ENCODE measurements at regions not wholly inside any gene's neighbourhood (a gene's known extent, or its start where the extent isn't known, plus 50 kb on each side); places are given as distances from the start of the nearest gene placed in this dataset.

GRCh38 chr12:81949416-81949815, 190.3 kb upstream of the PPFIA2 start:
- dilution Hi-C loops (cut with MboI; ENCODE audit: extremely low pct_ligation_motif_present, low sequenced_read_pairs): no loop called here
- no peak for TF ChIP-seq EZH2 (IDR thresholded peaks at IDR 0.05; ENCODE audit: low read length)

DNA sequence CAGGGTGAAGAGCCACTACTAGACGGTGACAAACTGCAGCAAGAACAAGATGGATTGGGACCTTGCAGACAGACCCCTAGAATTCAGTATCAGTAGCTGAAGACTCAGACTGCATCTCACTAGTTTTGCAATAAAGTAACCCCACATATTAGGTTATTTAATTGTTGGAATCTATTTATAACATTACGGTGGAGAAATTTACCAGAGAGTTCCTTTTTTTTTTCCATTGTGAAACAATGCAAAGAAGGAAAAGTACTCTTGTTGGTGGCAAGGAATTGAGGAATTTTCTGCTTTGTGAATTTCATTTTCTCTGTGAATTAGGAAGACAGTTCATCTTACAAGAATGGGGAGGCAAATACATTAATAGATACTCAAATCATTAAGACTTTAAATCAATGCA, 185.7 kb upstream of the PPFIA2 start:
- H3K36me3 ChIP-seq (ENCODE audit: control insufficient read depth in 2 of 2, extremely low read depth in 1 of 2, insufficient read depth in 2 of 2, low read length in 2 of 2): no peaks in the 10 kb centered on the region
- dilution Hi-C loops (cut with MboI; ENCODE audit: extremely low pct_ligation_motif_present, low sequenced_read_pairs): no loop called here
- no peaks in the 10 kb centered on the region for H3K27me3 ChIP-seq (ENCODE audit: control insufficient read depth, extremely low read depth, insufficient read depth, low read length)
- no peak overlapping the region for H3K4me3 ChIP-seq (ENCODE audit: control insufficient read depth in 2 of 3, extremely low read depth in 1 of 3, insufficient read depth in 2 of 3, low read depth in 1 of 3, low read length in 3 of 3)
- TF ChIP-seq CTCF (optimal IDR thresholded peaks at IDR 0.05 in 1 of 3, IDR thresholded peaks at IDR 0.05 in 1 of 3, conservative IDR thresholded peaks at IDR 0.05 in 1 of 3; ENCODE audit: extremely low read depth in 1 of 3, insufficient read depth in 2 of 3, low read length in 3 of 3) (no peak), EZH2 (IDR thresholded peaks at IDR 0.05; ENCODE audit: low read length) (no peak)
- no peak for DNase-seq (ENCODE audit: low read depth, low spot score)
- no peak overlapping the region for H2AFZ ChIP-seq (ENCODE audit: control insufficient read depth, low read length)
- H3K4me2 ChIP-seq (ENCODE audit: control insufficient read depth, extremely low read depth, insufficient read depth, low read depth, low read length): no peak overlapping the region
- no peaks in the 10 kb centered on the region for H3K9me3 ChIP-seq (ENCODE audit: control insufficient read depth, low read depth, low read length)
- no peaks in the 10 kb centered on the region for H3K9me1 ChIP-seq (ENCODE audit: control insufficient read depth, extremely low read depth, insufficient read depth, low read length)
- H3K79me2 ChIP-seq (ENCODE audit: control insufficient read depth, insufficient read depth, low read length): no peaks in the 10 kb centered on the region
- H3K4me1 ChIP-seq (ENCODE audit: control insufficient read depth, extremely low read depth, insufficient read depth, low read length): no peaks in the 10 kb centered on the region
- H3K27ac ChIP-seq (ENCODE audit: control insufficient read depth, insufficient read depth, low read length): no peak overlapping the region
- H4K20me1 ChIP-seq (ENCODE audit: control insufficient read depth, extremely low read depth, insufficient read depth, low read length): no peaks in the 10 kb centered on the region
- no peak for FAIRE-seq
- H3K9ac ChIP-seq (ENCODE audit: control insufficient read depth, extremely low read depth, insufficient read depth, low read length): no peak overlapping the region

More at GRCh38 chr12:81949416-81949815, 190.3 kb upstream of the PPFIA2 start:
- Histone ChIP-seq H4K20me1 (ENCODE audit: control insufficient read depth, extremely low read depth, insufficient read depth, low read length) (no peaks in the 10 kb centered on the region), H3K36me3 (ENCODE audit: control insufficient read depth in 2 of 2, extremely low read depth in 1 of 2, insufficient read depth in 2 of 2, low read length in 2 of 2) (no peaks in the 10 kb centered on the region), H3K9me1 (ENCODE audit: control insufficient read depth, extremely low read depth, insufficient read depth, low read length) (no peaks in the 10 kb centered on the region), H3K79me2 (ENCODE audit: control insufficient read depth, insufficient read depth, low read length) (no peaks in the 10 kb centered on the region), H3K4me2 (ENCODE audit: control insufficient read depth, extremely low read depth, insufficient read depth, low read depth, low read length) (no peak overlapping the region), H3K9ac (ENCODE audit: control insufficient read depth, extremely low read depth, insufficient read depth, low read length) (no peak overlapping the region), H3K27ac (ENCODE audit: control insufficient read depth, insufficient read depth, low read length) (no peak overlapping the region), H3K4me3 (ENCODE audit: control insufficient read depth in 2 of 3, extremely low read depth in 1 of 3, insufficient read depth in 2 of 3, low read depth in 1 of 3, low read length in 3 of 3) (no peak overlapping the region), H3K4me1 (ENCODE audit: control insufficient read depth, extremely low read depth, insufficient read depth, low read length) (peaks cover 7% of the 10 kb centered on the region), H3K9me3 (ENCODE audit: control insufficient read depth, low read depth, low read length) (no peaks in the 10 kb centered on the region), H3K27me3 (ENCODE audit: control insufficient read depth, extremely low read depth, insufficient read depth, low read length) (no peaks in the 10 kb centered on the region), H2AFZ (ENCODE audit: control insufficient read depth, low read length) (no peak overlapping the region)
- no peak for FAIRE-seq
- no peak for DNase-seq (ENCODE audit: low read depth, low spot score)

GRCh38 chr12:81942594-81942993, 183.4 kb upstream of the PPFIA2 start:
- no peak overlapping the region for H3K9ac ChIP-seq (ENCODE audit: control insufficient read depth, extremely low read depth, insufficient read depth, low read length)
- no peak overlapping the region for H3K4me2 ChIP-seq (ENCODE audit: control insufficient read depth, extremely low read depth, insufficient read depth, low read depth, low read length)
- H3K79me2 ChIP-seq (ENCODE audit: control insufficient read depth, insufficient read depth, low read length): no peaks in the 10 kb centered on the region
- no peaks in the 10 kb centered on the region for H3K9me3 ChIP-seq (ENCODE audit: control insufficient read depth, low read depth, low read length)
- no peaks in the 10 kb centered on the region for H3K4me1 ChIP-seq (ENCODE audit: control insufficient read depth, extremely low read depth, insufficient read depth, low read length)
- H3K9me1 ChIP-seq (ENCODE audit: control insufficient read depth, extremely low read depth, insufficient read depth, low read length): no peaks in the 10 kb centered on the region
- H3K27me3 ChIP-seq (ENCODE audit: control insufficient read depth, extremely low read depth, insufficient read depth, low read length): no peaks in the 10 kb centered on the region
- H4K20me1 ChIP-seq (ENCODE audit: control insufficient read depth, extremely low read depth, insufficient read depth, low read length): no peaks in the 10 kb centered on the region
- H3K4me3 ChIP-seq (ENCODE audit: control insufficient read depth in 2 of 3, extremely low read depth in 1 of 3, insufficient read depth in 2 of 3, low read depth in 1 of 3, low read length in 3 of 3): no peak overlapping the region
- H3K36me3 ChIP-seq (ENCODE audit: control insufficient read depth in 2 of 2, extremely low read depth in 1 of 2, insufficient read depth in 2 of 2, low read length in 2 of 2): no peaks in the 10 kb centered on the region
- dilution Hi-C loops (cut with MboI; ENCODE audit: extremely low pct_ligation_motif_present, low sequenced_read_pairs): no loop called here
- no peak overlapping the region for H2AFZ ChIP-seq (ENCODE audit: control insufficient read depth, low read length)
- H3K27ac ChIP-seq (ENCODE audit: control insufficient read depth, insufficient read depth, low read length): no peak overlapping the region
- DNase-seq (ENCODE audit: low read depth, low spot score): no peak
- FAIRE-seq: no peak
- TF ChIP-seq CTCF (optimal IDR thresholded peaks at IDR 0.05 in 1 of 3, IDR thresholded peaks at IDR 0.05 in 1 of 3, conservative IDR thresholded peaks at IDR 0.05 in 1 of 3; ENCODE audit: extremely low read depth in 1 of 3, insufficient read depth in 2 of 3, low read length in 3 of 3): no peak
- TF ChIP-seq EZH2 (IDR thresholded peaks at IDR 0.05; ENCODE audit: low read length): no peak
